GM21529 (cell line): ENCODE measurements at regions not wholly inside any gene's neighbourhood (a gene's known extent, or its start where the extent isn't known, plus 50 kb on each side); places are given as distances from the start of the nearest gene placed in this dataset.
"Not testable (repeated sequence)": the region's sequence is repeated elsewhere in the genome, so short reads cannot be mapped to it uniquely, and the experiment has no call there.

ENCODE experiments used
- ATAC-seq: cut with Tn5 transposase; IDR thresholded peaks from one replicate; pipeline ENCODE4 v1.9.1; 2021; ENCODE audit not compliant: unreplicated experiment

DNA sequence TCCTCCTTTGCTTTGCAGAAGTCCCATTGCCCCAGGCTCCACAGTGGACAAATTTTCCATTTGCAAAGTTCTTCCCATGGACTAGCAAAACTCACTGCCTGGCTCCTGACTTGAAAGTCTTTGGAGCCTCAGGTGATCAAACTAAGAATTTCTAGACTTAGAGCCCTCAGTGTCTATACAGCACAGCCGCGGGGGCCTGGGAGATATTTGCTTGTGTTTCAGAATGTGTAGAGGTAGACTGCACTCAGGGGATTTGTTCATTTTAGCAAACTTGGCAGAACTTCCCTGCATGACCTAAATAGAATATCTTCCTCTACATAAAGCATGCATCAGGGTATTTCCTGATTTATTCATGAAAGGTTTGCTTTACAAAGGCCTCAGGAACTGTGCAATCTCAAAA, 384.2 kb upstream of the ZNF462 start:
- no peak for ATAC-seq

- ATAC-seq: no peak
Observed at GRCh38 chr9:106479679-106480078, 383.3 kb upstream of the ZNF462 start.

DNA sequence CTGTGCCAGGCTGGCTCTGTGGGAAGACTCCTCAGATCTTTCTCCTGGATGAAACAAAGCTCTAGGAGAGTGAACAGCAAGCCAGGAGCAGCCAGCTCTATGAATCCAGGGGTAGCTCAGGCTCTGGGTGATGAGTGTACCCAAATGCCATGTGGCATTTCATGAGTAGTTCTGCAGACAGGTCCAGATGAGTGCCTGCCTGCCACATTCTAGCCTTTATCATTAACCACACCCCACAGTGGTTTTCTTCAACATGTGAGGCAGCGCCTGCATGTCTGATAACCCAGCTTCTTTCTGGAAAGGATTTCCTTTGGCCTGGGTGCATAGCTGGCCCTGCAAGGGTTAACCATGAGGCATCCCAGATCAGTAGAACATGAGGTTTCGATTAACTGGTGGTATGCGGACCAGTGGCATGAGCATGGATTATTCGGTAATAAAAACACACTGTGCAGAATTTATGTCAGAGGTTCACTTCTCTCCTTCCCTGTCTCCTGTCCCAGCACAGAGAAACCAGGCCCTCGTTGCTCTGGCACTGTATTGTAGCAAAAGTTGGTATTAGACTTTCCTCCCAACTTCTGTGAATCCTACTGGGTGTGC, 381.9 kb upstream of the ZNF462 start:
- ATAC-seq: no peak

DNA sequence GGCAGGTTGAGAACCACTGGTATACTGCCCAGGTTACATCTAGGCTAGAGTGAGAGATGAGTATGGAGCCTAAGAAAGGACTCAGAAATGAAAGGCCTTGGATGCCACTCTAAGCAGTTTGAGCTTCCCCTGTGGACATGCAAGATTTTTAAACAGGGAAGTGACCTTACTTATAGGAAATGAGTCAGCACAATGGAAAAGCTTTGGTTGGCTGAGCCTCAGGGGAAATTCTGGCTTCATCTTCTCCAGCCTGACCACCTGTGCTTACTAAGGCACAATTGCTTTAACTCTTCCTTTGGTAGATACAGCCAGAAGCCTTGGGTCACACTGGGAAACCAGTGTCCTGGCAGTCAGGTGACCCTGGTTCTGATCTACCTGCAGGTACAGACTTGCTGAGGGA, 380.2 kb upstream of the ZNF462 start:
- ATAC-seq: no peak

DNA sequence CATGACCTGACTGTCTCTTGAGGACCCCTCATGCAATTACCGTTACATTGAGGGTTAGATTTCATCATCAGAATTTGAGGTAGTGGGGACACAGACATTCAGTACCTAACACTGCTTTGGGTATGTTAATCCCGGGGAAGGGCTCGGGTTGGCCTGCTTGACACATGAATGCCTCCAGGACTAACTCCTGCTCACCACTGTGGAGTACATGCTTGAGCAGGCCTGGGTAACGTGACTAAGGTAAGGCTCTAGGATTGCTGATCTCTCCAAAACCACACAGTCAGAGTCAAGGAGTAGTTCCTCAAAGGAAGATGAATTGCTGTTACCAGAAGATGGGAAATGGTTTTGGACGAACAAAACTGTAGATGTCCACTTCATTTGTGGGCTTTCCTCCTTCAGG, 376.3 kb upstream of the ZNF462 start:
- ATAC-seq: no peak

DNA sequence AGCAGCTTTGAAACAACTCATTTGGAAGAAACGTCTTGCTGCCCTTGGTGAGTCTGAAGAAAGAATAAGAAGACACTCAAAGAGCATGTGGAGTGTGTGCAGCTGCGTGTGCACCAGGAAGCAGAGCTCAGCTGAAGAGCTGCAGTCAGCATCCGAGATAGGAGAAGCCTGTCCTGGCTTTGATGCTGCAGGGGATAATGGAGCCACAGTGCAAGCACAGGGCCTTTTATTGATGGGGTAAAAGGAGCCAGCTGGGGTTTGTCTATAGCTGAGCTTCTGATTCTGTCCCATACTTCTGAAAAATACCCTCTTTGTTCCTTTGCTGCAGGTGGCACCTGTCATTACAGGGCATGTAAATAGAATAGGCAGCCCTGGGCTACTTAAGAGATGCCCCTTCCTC, 375.7 kb upstream of the ZNF462 start:
- ATAC-seq: no peak

- ATAC-seq: not testable (repeated sequence)
Observed at GRCh38 chr9:106492126-106492525, 370.8 kb upstream of the ZNF462 start.

DNA sequence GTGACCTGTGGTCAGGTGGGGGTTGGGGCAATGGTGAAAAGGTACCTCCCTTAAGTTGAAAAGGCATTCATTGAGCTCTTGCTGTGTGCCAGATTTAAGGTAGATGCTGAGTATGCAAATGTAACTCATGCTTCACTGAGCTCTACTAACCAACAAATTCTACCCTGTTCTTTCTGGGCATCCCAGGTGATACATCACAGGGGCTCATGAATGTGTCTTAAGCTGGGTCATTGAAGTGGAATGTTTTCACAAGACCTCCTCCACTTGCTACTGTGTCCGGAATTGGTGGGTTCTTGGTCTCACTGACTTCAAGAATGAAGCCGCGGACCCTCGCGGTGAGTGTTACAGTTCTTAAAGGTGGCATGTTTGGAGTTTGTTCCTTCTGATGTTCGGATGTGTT, 362.8 kb upstream of the ZNF462 start:
- no peak for ATAC-seq

- ATAC-seq: not testable (repeated sequence)
Observed at GRCh38 chr9:106501210-106501609, 361.8 kb upstream of the ZNF462 start.

DNA sequence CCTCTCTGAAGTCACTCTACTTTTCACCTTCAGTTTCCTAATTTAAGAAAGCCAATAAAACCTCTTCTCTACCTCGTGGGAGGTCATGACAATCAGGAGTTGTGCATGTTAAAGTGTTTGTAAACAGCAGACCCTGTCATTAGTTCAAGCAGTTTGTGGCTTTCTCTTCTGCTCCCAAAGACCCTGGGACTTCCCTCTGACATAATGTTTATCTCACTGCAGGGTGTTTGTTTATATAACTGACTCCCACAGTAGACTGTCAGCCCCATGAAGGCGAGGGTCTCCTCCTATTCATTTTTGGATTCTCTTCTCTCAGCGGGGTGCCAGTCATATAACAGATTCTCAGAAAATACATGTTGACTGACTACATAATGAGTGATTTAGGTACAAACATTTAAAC, 360.0 kb upstream of the ZNF462 start:
- no peak for ATAC-seq

- ATAC-seq: no peak
Observed at GRCh38 chr9:106503759-106504158, 359.2 kb upstream of the ZNF462 start.

DNA sequence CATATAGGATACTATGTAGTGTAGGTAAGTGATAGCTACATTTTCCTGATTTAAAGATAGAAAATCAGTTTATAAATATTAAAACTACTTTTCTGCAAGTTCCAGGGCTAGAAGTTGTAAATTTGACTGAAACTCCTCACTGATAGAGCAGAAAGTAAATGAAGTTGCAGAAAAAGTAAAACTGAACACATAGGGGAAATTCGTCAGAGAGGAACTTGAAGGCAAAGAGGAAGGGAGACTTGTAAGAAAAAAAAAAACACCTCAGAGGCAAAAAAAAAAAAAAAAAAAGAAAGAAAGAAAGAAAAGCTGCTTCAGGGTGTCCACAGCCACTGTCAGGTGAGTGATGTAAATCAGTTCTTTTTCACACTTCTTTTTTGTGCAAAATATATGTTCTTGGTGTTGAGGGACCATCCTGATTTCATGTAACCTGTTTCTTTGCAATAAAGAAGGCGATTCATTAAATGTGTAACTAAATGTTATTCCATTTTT, 336.2 kb upstream of the ZNF462 start:
- no peak for ATAC-seq

DNA sequence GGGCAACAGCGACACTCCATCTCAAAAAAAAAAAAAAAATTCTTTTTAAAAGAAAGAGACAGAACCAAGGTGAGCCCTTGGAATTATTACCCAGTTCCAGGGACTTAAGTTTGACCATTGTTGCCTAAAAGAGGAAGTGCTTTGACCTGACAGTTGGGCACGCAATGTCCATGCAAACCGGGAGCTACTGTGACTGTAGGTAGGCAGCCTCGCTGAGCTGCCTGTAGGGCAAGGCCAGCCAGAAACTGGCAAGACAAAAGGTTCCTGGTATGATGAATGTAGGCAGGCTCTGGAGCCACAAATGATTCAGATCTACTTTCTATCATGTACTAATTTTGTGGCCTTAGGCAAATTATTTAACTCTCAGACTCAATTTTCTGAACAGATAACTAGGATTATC, 334.8 kb upstream of the ZNF462 start:
- no peak for ATAC-seq

DNA sequence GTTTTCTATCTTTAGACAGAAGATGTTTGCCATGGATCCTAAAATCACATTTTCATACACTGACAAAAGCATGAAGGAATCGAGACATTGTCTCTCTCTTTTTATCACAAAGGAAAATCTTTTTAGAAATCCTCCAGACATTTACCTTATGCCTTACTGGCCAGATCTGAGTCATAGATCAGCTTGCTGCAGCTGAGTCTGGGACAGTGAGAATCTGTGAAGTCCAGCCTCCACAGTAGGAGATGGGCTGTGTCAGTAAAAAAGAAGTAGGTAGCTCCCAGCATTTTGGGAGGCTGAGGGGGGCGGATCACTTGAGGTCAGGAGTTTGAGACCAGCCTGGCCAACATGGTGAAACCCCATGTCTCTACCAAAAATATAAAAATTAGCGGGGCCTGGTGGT, 333.4 kb upstream of the ZNF462 start:
- no peak for ATAC-seq

DNA sequence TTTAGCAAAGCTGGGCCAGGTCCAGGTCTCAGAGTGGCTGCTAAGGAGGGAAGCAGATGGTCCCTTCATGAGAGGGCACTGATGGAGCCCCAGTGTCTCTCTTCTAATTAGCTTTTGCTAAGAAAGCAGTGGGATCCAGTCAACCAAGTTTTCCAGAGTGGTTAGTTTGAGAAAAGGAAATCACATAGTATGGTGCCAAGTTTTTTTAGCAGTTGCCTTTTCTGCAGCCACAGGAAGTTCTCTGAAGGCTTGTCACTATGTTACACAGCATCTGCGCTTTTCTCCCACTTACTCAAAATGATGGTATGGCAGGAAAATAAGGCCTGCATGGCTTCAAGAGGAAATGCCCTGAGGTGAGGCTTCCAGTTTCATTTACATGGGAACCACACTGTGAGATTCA, 331.5 kb upstream of the ZNF462 start:
- ATAC-seq: no peak

DNA sequence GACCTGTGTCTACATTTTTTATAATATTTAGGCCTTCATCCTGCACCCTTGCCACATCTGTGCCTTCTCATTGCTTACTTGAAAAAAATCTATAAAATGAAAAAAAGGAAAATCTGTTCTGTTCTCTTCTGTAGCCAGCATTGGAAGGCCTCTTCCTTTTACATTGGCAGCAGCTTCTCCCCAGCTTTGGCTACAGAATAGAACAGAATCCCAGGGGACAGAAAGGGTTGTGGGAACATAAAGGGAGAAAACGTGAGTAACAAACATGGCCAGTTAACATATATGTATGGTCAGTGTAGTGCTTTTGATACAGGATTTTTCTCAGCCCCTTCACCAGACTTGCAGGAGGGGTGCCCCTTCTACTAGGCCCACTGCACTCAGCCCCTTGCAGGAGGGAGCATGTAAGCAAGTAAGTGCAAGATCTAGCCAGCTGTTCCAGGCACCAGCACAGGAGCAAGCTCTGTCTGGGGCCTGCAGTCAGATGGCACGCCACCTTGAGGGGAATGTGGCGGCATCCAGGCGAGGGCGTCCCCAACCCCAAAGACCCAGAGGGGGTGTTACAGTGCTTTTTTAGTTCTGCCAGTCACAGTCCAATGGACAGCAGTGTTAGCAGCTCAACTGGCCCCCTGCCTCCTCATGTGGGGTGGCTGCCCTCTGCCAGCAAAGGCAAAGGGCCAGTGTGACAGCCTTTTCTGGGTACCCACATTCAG, 330.5 kb upstream of the ZNF462 start:
- ATAC-seq: no peak

GRCh38 chr9:106534800-106535199, 328.2 kb upstream of the ZNF462 start:
- ATAC-seq: no peak

- ATAC-seq: no peak
Observed at GRCh38 chr9:106535439-106535838, 327.5 kb upstream of the ZNF462 start.

GRCh38 chr9:106557996-106558667, 304.8 kb upstream of the ZNF462 start:
- no peak for ATAC-seq

- no peak for ATAC-seq
Observed at GRCh38 chr9:106560540-106560939, 302.4 kb upstream of the ZNF462 start.

GRCh38 chr9:106575823-106576222, 287.1 kb upstream of the ZNF462 start:
- ATAC-seq: no peak

- ATAC-seq: no peak
Observed at GRCh38 chr9:106576232-106576760, 286.7 kb upstream of the ZNF462 start.
